Lung (tissue), 11 donors: ENCODE measurements at regions not wholly inside any gene's neighbourhood (a gene's known extent, or its start where the extent isn't known, plus 50 kb on each side); places are given as distances from the start of the nearest gene placed in this dataset.

ENCODE experiments used
- ATAC-seq: fragments of 200-7000 bp; cut with Tn5 transposase; one replicate; pipeline ENCODE4 v1.9.1; 2020; ENCODE audit warnings: moderate number of reproducible peaks; ENCODE audit not compliant: insufficient read depth, low FRiP score
- DNase-seq, 3 donors: peaks; one replicate each; pipeline ENCODE4 v3.0.0-alpha.2; 2013 to 2017
- H3K27ac ChIP-seq, 2 donors: one replicate each; pipeline ENCODE4 v1.5.1; 2013; ENCODE audit warnings: mild to moderate bottlenecking in 2 of 2, moderate library complexity in 2 of 2, control low read depth in 1 of 2, inconsistent platforms in 1 of 2, low read depth in 1 of 2, low read length in 1 of 2
- H3K27me3 ChIP-seq, 3 donors: one replicate each; pipeline ENCODE4 v1.5.1; 2013; ENCODE audit warnings: low read length in 2 of 3; ENCODE audit not compliant: control insufficient read depth in 3 of 3, insufficient read depth in 3 of 3
- H3K36me3 ChIP-seq, 4 donors: one replicate each; pipeline ENCODE4 v1.5.1; 2013; ENCODE audit warnings: low read length in 4 of 4, mild to moderate bottlenecking in 1 of 4, moderate library complexity in 1 of 4; ENCODE audit not compliant: control insufficient read depth in 4 of 4, insufficient read depth in 4 of 4
- H3K4me1 ChIP-seq, 5 donors: one replicate each; pipeline ENCODE4 v1.5.1; 2013; ENCODE audit warnings: low read length in 5 of 5, mild to moderate bottlenecking in 2 of 5, moderate library complexity in 1 of 5; ENCODE audit not compliant: control insufficient read depth in 5 of 5, insufficient read depth in 5 of 5
- H3K4me3 ChIP-seq: one replicate; pipeline ENCODE4 v1.5.1; 2013; ENCODE audit warnings: mild to moderate bottlenecking, control low read depth, moderate library complexity
- H3K9ac ChIP-seq, 2 donors: one replicate each; pipeline ENCODE4 v1.5.1; 2013; ENCODE audit warnings: low read length in 2 of 2, control low read depth in 1 of 2; ENCODE audit not compliant: insufficient read depth in 1 of 2
- H3K9me3 ChIP-seq, 4 donors: one replicate each; pipeline ENCODE4 v1.5.1; 2013; ENCODE audit warnings: low read length in 3 of 4, mild to moderate bottlenecking in 1 of 4, moderate library complexity in 1 of 4; ENCODE audit not compliant: control insufficient read depth in 4 of 4, insufficient read depth in 3 of 4
- CTCF ChIP-seq: IDR thresholded peaks from 2 replicates; pipeline ENCODE4 v1.5.1; 2012; ENCODE audit warnings: mild to moderate bottlenecking; ENCODE audit errors: control extremely low read depth, extremely low read depth
- WGBS, 2 donors: extraction: QIAGEN DNeasy Blood & Tissue Kit; methylation state at CpG; one replicate each; pipeline ENCODE4 v1.1.7; 2013; 5-methylcytosine and 5-hydroxymethylcytosine counted together
- donor health status: control.
- donor health status: control.
- donor health status: Bipolar disorder and iron deficiency.
- donor health status: healthy.
- donor health status: DM: yes; HTN: yes; CAD: no.

DNA sequence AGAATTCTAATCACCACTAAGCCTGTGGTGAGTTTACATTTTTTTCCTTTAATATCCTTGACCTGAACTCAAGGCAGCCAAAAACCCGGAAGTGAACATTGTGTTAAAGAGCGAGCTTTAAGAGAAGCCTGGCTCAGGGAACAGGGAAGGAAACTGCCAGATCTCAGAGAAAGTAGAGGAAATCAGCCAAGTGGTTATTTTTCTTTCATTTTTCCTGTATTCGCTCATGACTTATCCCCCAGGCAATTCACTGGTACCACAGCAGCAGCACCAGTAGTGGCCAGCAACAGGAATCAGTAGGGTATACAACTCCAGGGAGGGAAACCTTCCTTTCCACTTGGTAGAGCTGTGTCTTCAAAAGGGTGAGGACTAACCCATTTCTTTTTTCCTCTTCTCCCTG is 89.6 kb upstream of the HMGCLL1 start:
- TF ChIP-seq CTCF = no peak
- peaks cover 0 to 46% (median 5%) of the 10 kb centered on the region in 5 donors for H3K4me1 ChIP-seq
- ATAC-seq = no peak
- 43 to 50% methylated on average over 3 of the region's 3 CpGs for WGBS, 2 donors
- DNase-seq = peak in 1 of 3 donors; percentile 65
- no peaks in the 10 kb centered on the region for H3K9me3 ChIP-seq
- H3K36me3 ChIP-seq = no peaks in the 10 kb centered on the region
- no peak overlapping the region for H3K9ac ChIP-seq
- no peak overlapping the region for H3K4me3 ChIP-seq
- H3K27ac ChIP-seq = peak overlapping the region; percentile 33 to 53
- H3K27me3 ChIP-seq = no peaks in the 10 kb centered on the region

DNA sequence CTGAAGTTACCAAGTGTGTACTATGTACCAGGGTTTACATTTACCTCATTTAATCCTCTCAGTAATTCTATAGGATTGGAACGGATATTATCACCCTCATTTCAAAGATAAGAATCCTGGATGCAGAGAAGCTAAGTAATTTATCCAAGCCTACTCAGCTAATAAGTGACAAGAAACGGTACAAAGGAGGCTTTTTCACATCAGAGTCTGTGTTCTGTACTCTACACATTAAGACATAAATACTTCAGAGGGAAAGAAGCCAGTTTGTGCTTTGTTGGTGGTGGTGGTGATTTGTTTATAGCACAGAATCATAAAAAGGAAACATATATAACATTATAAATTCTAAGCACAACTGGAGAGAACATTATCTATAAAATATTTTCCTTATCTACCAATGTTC is 88.3 kb upstream of the HMGCLL1 start:
- no peaks in the 10 kb centered on the region for H3K36me3 ChIP-seq
- peak in 2 of 3 donors; percentile 93 for DNase-seq
- no peak overlapping the region for H3K27ac ChIP-seq
- no peak overlapping the region for H3K9ac ChIP-seq
- no peak overlapping the region for H3K4me3 ChIP-seq
- no peaks in the 10 kb centered on the region for H3K9me3 ChIP-seq
- no peak for TF ChIP-seq CTCF
- ATAC-seq = no peak
- no peaks in the 10 kb centered on the region for H3K27me3 ChIP-seq
- peaks cover 0 to 46% (median 5%) of the 10 kb centered on the region in 5 donors for H3K4me1 ChIP-seq
- 55 to 69% methylated on average over 2 of the region's 2 CpGs for WGBS, 2 donors

DNA sequence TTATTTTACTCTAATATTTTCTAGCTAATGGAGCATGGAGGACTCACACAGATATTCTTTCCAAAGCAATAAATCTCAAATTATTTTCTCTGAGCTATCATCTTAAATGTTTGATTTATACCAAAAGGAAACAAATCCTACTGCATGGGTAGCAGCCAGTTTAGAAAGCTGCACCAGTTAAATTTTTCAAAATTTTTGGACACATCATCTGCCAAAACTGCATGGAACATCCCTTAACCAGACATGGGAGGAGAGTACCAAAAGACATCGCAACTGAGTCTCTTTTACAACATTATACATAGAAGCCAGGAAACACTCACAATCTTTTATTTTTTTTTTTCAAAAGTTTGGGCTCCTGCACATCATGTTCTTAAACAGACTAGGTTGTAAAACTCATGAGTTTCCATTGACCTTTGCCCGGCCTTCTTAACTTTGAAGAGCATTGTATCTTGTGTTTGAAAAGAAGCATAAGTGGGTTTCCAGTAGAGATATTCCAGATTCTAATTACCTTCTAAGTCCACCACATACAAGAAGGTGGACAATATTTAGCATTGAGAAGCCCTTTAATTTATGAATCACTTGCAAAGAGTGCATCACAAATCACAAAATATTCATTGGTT is 87.7 kb upstream of the HMGCLL1 start:
- no peaks in the 10 kb centered on the region for H3K27me3 ChIP-seq
- H3K36me3 ChIP-seq = no peaks in the 10 kb centered on the region
- DNase-seq (peak in 2 of 3 donors; percentile 59 to 62), ATAC-seq (no peak)
- no peak for TF ChIP-seq CTCF
- WGBS, 2 donors = 89 to 90% methylated on average over 2 of the region's 2 CpGs
- H3K9ac ChIP-seq = no peak overlapping the region
- H3K9me3 ChIP-seq = peaks cover 0 to 4% (median 0%) of the 10 kb centered on the region in 4 donors
- peaks cover 0 to 46% (median 5%) of the 10 kb centered on the region in 5 donors for H3K4me1 ChIP-seq
- no peak overlapping the region for H3K27ac ChIP-seq
- H3K4me3 ChIP-seq = no peak overlapping the region

- no peak for TF ChIP-seq CTCF
- ATAC-seq (no peak), DNase-seq (peak in 1 of 3 donors; percentile 15)
- Histone ChIP-seq H3K27ac (peak overlapping the region in 1 of 2 donors; percentile 9), H3K4me3 (no peak overlapping the region), H3K9ac (no peak overlapping the region), H3K36me3 (no peaks in the 10 kb centered on the region), H3K27me3 (no peaks in the 10 kb centered on the region), H3K4me1 (peaks cover 0 to 44% (median 5%) of the 10 kb centered on the region in 5 donors), H3K9me3 (peaks cover 0 to 4% (median 0%) of the 10 kb centered on the region in 4 donors)
- WGBS, 2 donors = 80 to 92% methylated on average over 3 of the region's 3 CpGs
Measured at GRCh38 chr6:55666037-55666436, 87.0 kb upstream of the HMGCLL1 start.
